ENCODE measurements at regions not wholly inside any gene's neighbourhood (a gene's known extent, or its start where the extent isn't known, plus 50 kb on each side); places are given as distances from the start of the nearest gene placed in this dataset.

DNA sequence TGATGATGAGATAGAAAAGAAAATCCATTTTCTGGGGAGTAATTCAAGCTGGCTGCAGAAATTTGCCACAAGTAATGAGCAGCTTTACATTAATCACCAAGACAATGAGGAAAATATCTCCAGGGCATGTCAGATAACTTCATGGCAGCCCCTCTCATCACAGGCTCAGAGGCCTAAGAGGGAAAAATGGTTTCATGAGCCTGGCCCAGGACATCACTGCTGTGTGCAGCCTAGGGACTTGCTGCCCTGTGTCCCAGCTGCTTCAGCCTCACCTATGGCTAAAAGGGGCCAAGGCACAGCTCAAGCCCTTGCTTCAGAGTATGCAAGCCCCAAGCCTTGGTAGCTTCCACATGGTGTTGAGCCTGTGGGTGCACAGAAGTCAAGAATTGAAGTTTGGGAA lies 161.7 kb downstream of the OPA1 start:
- Mint-ChIP-seq H3K27me3 (peaks cover 14% of the 10 kb centered on the region), H3K36me3 (peaks cover 16% of the 10 kb centered on the region), H3K27ac (no peak overlapping the region), H3K4me3 (no peak overlapping the region), H3K9me3 (peaks cover 30% of the 10 kb centered on the region), H3K4me1 (no peaks in the 10 kb centered on the region)

- no peak overlapping the region for H3K27ac Mint-ChIP-seq
- peaks cover 16% of the 10 kb centered on the region for H3K36me3 Mint-ChIP-seq
- no peaks in the 10 kb centered on the region for H3K4me1 Mint-ChIP-seq
- H3K27me3 Mint-ChIP-seq = peaks cover 16% of the 10 kb centered on the region
- H3K9me3 Mint-ChIP-seq = peaks cover 25% of the 10 kb centered on the region
- no peak overlapping the region for H3K4me3 Mint-ChIP-seq
Measured at GRCh38 chr3:193756536-193756935, 163.5 kb downstream of the OPA1 start.

GRCh38 chr3:193757457-193757856 lies 164.4 kb downstream of the OPA1 start:
- Mint-ChIP-seq H3K27me3 (peaks cover 12% of the 10 kb centered on the region), H3K4me1 (no peaks in the 10 kb centered on the region), H3K4me3 (no peak overlapping the region), H3K9me3 (peaks cover 25% of the 10 kb centered on the region), H3K27ac (no peak overlapping the region), H3K36me3 (peaks cover 16% of the 10 kb centered on the region)

GRCh38 chr3:193761969-193762368 lies 169.0 kb downstream of the OPA1 start:
- no peaks in the 10 kb centered on the region for H3K4me1 Mint-ChIP-seq
- H3K27ac Mint-ChIP-seq = no peak overlapping the region
- H3K36me3 Mint-ChIP-seq = peaks cover 6% of the 10 kb centered on the region
- H3K27me3 Mint-ChIP-seq = peaks cover 6% of the 10 kb centered on the region
- H3K4me3 Mint-ChIP-seq = no peak overlapping the region
- H3K9me3 Mint-ChIP-seq = peaks cover 14% of the 10 kb centered on the region

DNA sequence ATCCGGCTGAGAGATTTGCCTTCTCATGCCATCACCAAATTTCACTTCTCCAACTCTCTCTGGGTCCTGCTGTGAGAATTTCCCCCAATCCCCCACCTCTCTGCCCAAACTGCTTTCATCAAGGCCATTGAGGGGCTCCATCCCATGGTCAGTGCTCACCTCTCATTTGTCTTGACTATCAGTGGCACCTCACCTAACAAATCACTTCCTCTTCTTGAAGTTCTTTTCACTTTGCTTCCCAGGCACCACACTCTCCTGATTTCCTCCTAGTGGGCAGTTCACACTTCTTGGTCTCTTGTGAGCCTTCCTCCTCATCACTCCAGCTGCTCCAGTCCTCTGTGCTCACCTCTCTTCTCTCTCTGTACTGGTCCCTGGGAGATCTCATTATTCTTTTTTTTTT lies 169.6 kb downstream of the OPA1 start:
- no peak overlapping the region for H3K27ac Mint-ChIP-seq

DNA sequence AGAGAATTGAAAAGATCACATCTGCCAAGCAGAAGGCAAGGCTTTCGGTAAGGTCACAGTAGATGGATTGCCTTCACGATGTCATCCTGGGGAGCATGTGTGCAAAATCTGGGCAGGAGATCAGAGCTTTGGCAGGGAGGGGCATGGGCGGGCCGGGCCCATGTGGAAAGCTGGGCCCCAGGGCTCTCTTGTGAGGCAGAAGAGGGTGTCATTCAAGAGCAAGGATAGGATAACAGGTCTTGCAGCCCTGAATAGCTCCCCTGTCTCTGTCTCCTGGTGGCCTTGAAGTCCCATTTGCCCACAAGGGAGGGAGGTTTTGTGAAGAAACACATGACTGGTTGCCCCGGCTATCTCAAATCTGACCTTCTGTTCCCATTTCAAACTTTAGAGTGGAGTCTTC lies 172.0 kb downstream of the OPA1 start:
- no peaks in the 10 kb centered on the region for H3K4me1 Mint-ChIP-seq
- H3K27me3 Mint-ChIP-seq = peaks cover 2% of the 10 kb centered on the region
- H3K4me3 Mint-ChIP-seq = no peak overlapping the region
- H3K9me3 Mint-ChIP-seq = no peaks in the 10 kb centered on the region
- no peaks in the 10 kb centered on the region for H3K36me3 Mint-ChIP-seq
- H3K27ac Mint-ChIP-seq = no peak overlapping the region

More for the DNA sequence above, 169.6 kb downstream of the OPA1 start:
- H3K4me1 Mint-ChIP-seq = no peaks in the 10 kb centered on the region
- H3K36me3 Mint-ChIP-seq = peaks cover 2% of the 10 kb centered on the region
- peaks cover 9% of the 10 kb centered on the region for H3K9me3 Mint-ChIP-seq
- H3K4me3 Mint-ChIP-seq = no peak overlapping the region
- H3K27me3 Mint-ChIP-seq = peaks cover 3% of the 10 kb centered on the region

DNA sequence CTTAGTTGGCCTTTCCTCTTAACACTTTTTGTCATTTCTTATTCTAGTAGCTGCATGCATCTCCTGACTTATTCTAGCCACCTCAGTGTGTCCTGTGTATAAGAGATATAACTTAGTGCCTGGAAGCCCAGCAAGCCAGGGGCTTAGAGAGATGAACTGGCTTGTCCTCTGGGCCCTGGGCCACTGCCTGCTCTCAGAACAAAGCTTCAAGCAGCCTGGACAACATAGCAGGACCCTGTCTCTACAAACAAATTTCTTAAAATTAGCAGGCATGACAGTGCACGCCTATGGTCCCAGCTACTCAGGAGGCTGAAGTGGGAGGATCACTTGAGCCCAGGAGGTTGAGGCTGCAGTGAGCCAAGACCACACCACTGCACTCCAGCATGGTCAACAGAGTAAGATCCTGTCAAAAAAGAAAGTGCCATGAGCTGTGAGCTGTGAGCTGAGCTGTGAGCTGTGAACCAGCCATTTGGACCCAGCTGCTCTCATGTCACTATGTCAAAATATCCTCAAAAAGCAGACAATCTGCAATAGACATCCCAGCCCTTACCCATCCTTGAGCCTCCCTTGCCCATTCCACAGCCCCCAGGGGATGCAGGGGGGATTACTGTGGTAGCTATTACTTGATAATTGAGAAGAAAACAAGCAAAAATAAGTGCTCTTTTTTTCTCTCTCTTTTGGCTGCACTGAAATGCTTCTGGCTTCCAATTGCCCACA lies 174.5 kb downstream of the OPA1 start:
- Mint-ChIP-seq H3K27me3 (no peaks in the 10 kb centered on the region), H3K9me3 (no peaks in the 10 kb centered on the region), H3K4me3 (no peak overlapping the region), H3K27ac (no peak overlapping the region), H3K4me1 (no peaks in the 10 kb centered on the region), H3K36me3 (no peaks in the 10 kb centered on the region)

DNA sequence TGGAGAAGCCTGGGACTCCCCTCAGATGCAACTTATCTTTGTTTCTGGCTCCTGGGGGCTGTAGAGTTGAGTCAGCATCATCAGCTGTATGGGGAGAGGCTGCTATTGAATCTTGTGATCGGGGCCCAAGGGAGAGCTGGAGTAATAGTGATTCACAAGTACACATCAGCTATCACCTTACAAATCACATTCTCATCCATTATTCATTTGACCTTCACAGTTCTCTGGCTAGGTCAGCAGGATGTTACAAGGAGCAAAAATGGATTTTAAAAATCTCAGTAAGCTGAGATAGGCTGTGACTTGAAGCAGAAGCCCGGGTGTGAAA lies 175.0 kb downstream of the OPA1 start:
- H3K27me3 Mint-ChIP-seq = no peaks in the 10 kb centered on the region
- no peaks in the 10 kb centered on the region for H3K9me3 Mint-ChIP-seq
- no peak overlapping the region for H3K4me3 Mint-ChIP-seq
- H3K27ac Mint-ChIP-seq = no peak overlapping the region
- no peaks in the 10 kb centered on the region for H3K4me1 Mint-ChIP-seq
- no peaks in the 10 kb centered on the region for H3K36me3 Mint-ChIP-seq

DNA sequence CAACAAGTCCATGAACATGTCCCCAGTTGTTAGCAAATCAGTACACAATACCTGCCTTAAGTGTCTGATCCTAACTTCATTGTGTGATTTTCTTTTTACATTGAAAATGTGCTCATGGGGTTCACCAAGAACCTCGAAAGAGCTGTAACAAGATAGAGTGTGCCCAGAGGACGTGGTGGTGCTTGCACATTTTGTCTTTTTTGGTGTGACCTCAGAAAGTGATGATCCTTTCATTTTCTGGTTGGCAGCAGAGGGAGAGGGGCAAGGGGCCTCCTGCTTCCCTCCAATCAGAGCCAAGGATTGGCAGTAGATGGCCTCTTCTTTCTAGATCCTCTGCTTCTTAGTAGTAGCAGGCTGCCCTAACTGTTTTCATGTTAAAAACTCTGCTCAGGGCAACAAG lies 176.4 kb downstream of the OPA1 start:
- H3K36me3 Mint-ChIP-seq = no peaks in the 10 kb centered on the region
- H3K4me1 Mint-ChIP-seq = no peaks in the 10 kb centered on the region
- no peaks in the 10 kb centered on the region for H3K9me3 Mint-ChIP-seq
- H3K4me3 Mint-ChIP-seq = no peak overlapping the region
- H3K27me3 Mint-ChIP-seq = no peaks in the 10 kb centered on the region
- no peak overlapping the region for H3K27ac Mint-ChIP-seq

- Mint-ChIP-seq H3K27me3 (no peaks in the 10 kb centered on the region), H3K4me3 (no peak overlapping the region), H3K4me1 (peaks cover under 1% of the 10 kb centered on the region), H3K9me3 (no peaks in the 10 kb centered on the region), H3K27ac (no peak overlapping the region), H3K36me3 (no peaks in the 10 kb centered on the region)
Measured at GRCh38 chr3:193771011-193771652, 178.1 kb downstream of the OPA1 start.

DNA sequence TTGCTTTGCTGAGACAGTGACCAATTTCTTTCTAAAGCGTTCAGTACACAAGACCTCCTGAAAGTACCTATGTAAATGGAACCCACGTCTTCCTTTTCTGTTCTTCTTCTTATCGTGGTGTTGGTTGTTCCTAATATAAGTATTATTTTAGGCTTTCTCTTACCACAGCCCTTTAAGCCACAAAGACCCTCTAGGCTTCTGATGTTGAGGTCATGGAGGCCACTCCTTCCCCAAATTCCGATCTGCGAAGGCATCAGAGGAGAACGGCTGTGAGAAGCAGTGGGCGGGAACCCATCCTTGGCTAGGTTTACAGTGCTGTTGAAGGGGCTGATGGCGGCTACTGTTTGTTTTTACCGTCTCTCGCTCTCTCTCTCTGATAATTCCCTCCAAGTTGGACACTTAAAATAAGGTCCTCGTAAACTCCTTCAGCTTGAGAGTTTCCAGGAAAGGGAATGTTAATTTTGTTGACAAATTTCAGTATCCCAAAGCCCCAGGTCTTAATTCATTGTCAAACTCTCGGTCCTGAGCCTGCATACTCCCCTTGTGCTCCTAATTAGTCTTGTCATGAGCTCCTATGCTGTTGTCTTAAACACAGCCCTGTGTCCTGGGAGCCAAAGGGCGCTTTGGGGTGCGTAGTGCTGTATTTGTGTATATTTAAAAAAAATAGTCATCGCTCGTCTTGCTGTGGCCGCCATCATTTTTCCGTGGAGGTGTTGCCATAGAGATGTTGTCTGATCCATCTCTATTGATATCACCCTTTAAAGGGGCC lies 178.8 kb downstream of the OPA1 start:
- Mint-ChIP-seq H3K9me3 (no peaks in the 10 kb centered on the region), H3K27ac (no peak overlapping the region), H3K36me3 (no peaks in the 10 kb centered on the region), H3K4me1 (peaks cover 7% of the 10 kb centered on the region), H3K4me3 (no peak overlapping the region), H3K27me3 (no peaks in the 10 kb centered on the region)

DNA sequence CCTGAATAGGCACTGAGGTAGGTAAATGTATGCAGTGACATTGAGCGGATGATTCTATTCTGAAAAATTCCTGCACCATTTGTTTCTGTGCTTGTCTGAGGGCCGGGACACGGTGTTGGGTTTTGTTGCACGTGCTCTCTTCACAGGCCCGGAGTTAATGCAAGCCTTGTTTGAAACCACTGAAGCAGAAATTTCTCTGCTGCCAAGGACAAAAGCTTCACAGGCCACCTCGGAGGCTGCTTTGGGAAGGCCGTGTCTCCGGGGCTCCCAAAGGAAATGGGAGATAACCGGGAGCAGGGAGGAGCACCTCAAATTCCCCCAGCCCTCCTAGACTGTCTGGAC lies 179.4 kb downstream of the OPA1 start:
- Mint-ChIP-seq H3K27me3 (no peaks in the 10 kb centered on the region), H3K9me3 (no peaks in the 10 kb centered on the region), H3K4me3 (no peak overlapping the region), H3K36me3 (no peaks in the 10 kb centered on the region), H3K27ac (no peak overlapping the region), H3K4me1 (peaks cover 8% of the 10 kb centered on the region)

DNA sequence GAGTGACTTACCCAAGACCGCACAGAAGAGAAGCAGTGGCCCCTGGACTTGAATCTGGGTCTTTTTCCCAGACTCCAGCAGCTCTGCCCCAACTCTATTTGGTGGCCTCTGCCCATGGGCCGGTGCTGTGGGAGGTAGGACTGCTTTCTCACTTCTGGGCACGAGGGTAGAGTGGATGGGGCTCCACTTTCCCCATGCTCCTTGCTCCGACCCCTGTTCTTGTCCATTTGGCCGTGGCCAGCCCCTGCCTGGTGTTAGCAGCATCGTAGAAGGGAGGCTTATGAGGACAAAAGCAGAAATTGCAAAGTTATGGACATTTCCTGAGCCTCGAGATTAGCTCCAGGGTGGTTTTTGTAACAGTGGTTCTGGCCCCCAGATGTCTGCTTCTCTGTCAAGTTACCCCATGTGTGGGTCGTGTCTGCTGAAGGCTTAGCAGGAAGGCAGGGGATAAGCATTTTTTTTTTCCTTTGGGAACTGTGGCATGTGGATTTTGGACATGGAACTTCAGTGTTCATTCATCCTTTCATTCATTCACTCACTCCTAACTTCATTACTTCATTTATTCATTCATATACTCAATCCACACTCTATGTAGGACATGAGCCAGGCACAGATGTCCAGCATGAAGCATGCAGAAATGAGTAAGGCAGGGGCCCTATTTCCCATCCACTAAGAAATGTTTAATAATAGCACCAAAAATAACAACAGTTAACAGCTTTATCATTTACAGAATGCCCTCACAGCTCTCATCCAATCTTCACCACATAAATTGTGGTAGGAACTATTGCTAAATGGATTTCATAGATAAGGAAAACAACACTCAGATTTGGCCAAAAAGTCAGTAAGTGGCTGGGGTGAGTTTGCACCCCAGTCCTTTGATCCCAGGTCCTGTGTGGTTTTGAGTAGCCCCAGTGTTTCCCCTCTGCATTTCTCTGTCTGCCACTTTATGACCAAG lies 180.5 kb downstream of the OPA1 start:
- H3K9me3 Mint-ChIP-seq = no peaks in the 10 kb centered on the region
- peaks cover 8% of the 10 kb centered on the region for H3K4me1 Mint-ChIP-seq
- no peak overlapping the region for H3K4me3 Mint-ChIP-seq
- no peaks in the 10 kb centered on the region for H3K27me3 Mint-ChIP-seq
- H3K36me3 Mint-ChIP-seq = no peaks in the 10 kb centered on the region
- no peak overlapping the region for H3K27ac Mint-ChIP-seq

GRCh38 chr3:193774272-193774915 lies 181.4 kb downstream of the OPA1 start:
- peaks cover 4% of the 10 kb centered on the region for H3K27me3 Mint-ChIP-seq
- no peak overlapping the region for H3K4me3 Mint-ChIP-seq
- peaks cover 8% of the 10 kb centered on the region for H3K4me1 Mint-ChIP-seq
- H3K36me3 Mint-ChIP-seq = no peaks in the 10 kb centered on the region
- no peaks in the 10 kb centered on the region for H3K9me3 Mint-ChIP-seq
- no peak overlapping the region for H3K27ac Mint-ChIP-seq

DNA sequence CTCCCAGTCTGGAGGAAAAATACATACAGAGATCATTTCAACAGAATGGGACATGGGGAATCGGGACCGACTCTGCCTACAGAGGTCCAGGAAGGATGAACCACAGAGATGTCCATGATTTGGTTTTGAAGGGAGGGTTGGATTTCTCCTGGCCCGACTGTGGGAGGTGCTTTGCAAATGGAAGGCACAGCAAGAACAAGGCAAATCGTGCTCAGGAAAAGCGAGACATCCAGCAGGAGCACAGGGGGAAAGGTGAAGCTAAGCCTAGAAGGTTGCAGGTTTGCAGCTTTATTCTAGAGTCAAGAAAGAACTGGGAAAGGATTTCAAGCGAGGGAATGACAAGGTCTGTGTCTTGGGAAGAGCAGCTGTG lies 181.9 kb downstream of the OPA1 start:
- Mint-ChIP-seq H3K27me3 (peaks cover 4% of the 10 kb centered on the region), H3K27ac (no peak overlapping the region), H3K4me1 (peaks cover 8% of the 10 kb centered on the region), H3K9me3 (no peaks in the 10 kb centered on the region), H3K36me3 (no peaks in the 10 kb centered on the region), H3K4me3 (no peak overlapping the region)

Data from activated naive CD4-positive, alpha-beta T cell treated with anti-CD3 and anti-CD28 coated beads, Interleukin-2, amount 50 U/mL, for 24 hours (primary cell).